GM23338 (cell line): ENCODE measurements at regions not wholly inside any gene's neighbourhood (a gene's known extent, or its start where the extent isn't known, plus 50 kb on each side); places are given as distances from the start of the nearest gene placed in this dataset.

Experiments used
- ATAC-seq: fragments of 200-7000 bp; cut with Tn5 transposase; 3 replicates; pipeline ENCODE4 v1.9.1; 2020
- DNase-seq: peaks from one replicate; pipeline ENCODE4 v3.0.0-alpha.2; 2015; ENCODE audit warnings: low spot score
- H2AFZ ChIP-seq: fragments of 200-600 bp; sonication (generic); 2 replicates; pipeline ENCODE4 v1.8.0; 2016; ENCODE audit warnings: antibody characterized with exemption, mild to moderate bottlenecking, moderate library complexity
- H3F3A ChIP-seq: fragments of 200-600 bp; sonication (generic); replicated peaks from 2 replicates; pipeline ENCODE4 v1.8.0; 2017; ENCODE audit warnings: antibody characterized with exemption, mixed run types, low read depth
- H3K27ac ChIP-seq: fragments of 200-600 bp; sonication (generic); 2 replicates; pipeline ENCODE4 v1.6.1; 2016; ENCODE audit warnings: low read depth
- H3K27me3 ChIP-seq: fragments of 200-600 bp; sonication (generic); 2 replicates; pipeline ENCODE4 v1.8.0; 2016; ENCODE audit warnings: mild to moderate bottlenecking, mixed run types, moderate library complexity; ENCODE audit not compliant: insufficient read depth
- H3K36me3 ChIP-seq: fragments of 200-600 bp; sonication (generic); 2 replicates; pipeline ENCODE4 v1.8.0; 2016; ENCODE audit warnings: mild to moderate bottlenecking; ENCODE audit not compliant: insufficient read depth
- H3K4me1 ChIP-seq: fragments of 200-600 bp; sonication (generic); 2 replicates; pipeline ENCODE4 v1.8.0; 2016; ENCODE audit warnings: mild to moderate bottlenecking, moderate library complexity; ENCODE audit not compliant: insufficient read depth
- H3K4me2 ChIP-seq: fragments of 200-600 bp; sonication (generic); 2 replicates; pipeline ENCODE4 v1.7.1; 2017; ENCODE audit warnings: mixed run types
- H3K4me3 ChIP-seq: fragments of 200-600 bp; sonication (generic); 2 replicates; pipeline ENCODE4 v1.6.1; 2016; ENCODE audit warnings: mixed run types
- H3K79me2 ChIP-seq: fragments of 200-600 bp; sonication (generic); replicated peaks from 2 replicates; pipeline ENCODE4 v1.8.0; 2017; ENCODE audit warnings: mild to moderate bottlenecking; ENCODE audit not compliant: insufficient read depth
- H3K9me2 ChIP-seq: fragments of 200-600 bp; sonication (generic); 2 replicates; pipeline ENCODE4 v1.8.0; 2017; ENCODE audit not compliant: insufficient read depth
- H4K20me1 ChIP-seq: fragments of 200-600 bp; sonication (generic); replicated peaks from 2 replicates; pipeline ENCODE4 v1.8.0; 2017; ENCODE audit warnings: mild to moderate bottlenecking; ENCODE audit not compliant: insufficient read depth
- H3K27ac Mint-ChIP-seq: 2 replicates; pipeline ENCODE4 v1.8.0; 2020; ENCODE audit warnings: inconsistent platforms, mild to moderate bottlenecking, moderate library complexity, mixed read lengths
- H3K27me3 Mint-ChIP-seq: 3 replicates; pipeline ENCODE4 v1.8.0; 2022; ENCODE audit warnings: low read depth, mild to moderate bottlenecking, moderate library complexity, mixed read lengths, inconsistent platforms; ENCODE audit not compliant: insufficient read depth, poor library complexity
- H3K36me3 Mint-ChIP-seq: 3 replicates; pipeline ENCODE4 v1.8.0; 2021; ENCODE audit warnings: low read depth, mild to moderate bottlenecking, inconsistent platforms, moderate library complexity, mixed read lengths
- H3K4me1 Mint-ChIP-seq: 3 replicates; pipeline ENCODE4 v1.8.0; 2020; ENCODE audit warnings: mild to moderate bottlenecking, inconsistent platforms, mixed read lengths
- H3K4me3 Mint-ChIP-seq: 3 replicates; pipeline ENCODE4 v1.8.0; 2021; ENCODE audit warnings: moderate library complexity, mild to moderate bottlenecking, inconsistent platforms, mixed read lengths
- H3K9me3 Mint-ChIP-seq: 3 replicates; pipeline ENCODE4 v1.8.0; 2020; ENCODE audit warnings: moderate library complexity, mild to moderate bottlenecking, inconsistent platforms, mixed read lengths
- CTCF ChIP-seq, 2 experiments: fragments of 200-600 bp in 1 of 2; sonication (generic) in 1 of 2; conservative IDR thresholded peaks; 2 replicates each; pipeline versions ENCODE4 v1.5.1 to v1.6.1; 2016 to 2017; ENCODE audit warnings: antibody characterized with exemption in 2 of 2, low read depth in 2 of 2, mild to moderate bottlenecking in 2 of 2, moderate library complexity in 1 of 2
- ETS1 ChIP-seq: IDR thresholded peaks from 2 replicates; pipeline ENCODE4 v1.6.1; 2016; ENCODE audit warnings: antibody characterized with exemption
- EZH2phosphoT487 ChIP-seq: fragments of 200-600 bp; sonication (generic); IDR thresholded peaks from one replicate; pipeline ENCODE4 v1.8.1; 2018; ENCODE audit warnings: antibody characterized with exemption; ENCODE audit not compliant: unreplicated experiment
- JUNB ChIP-seq: IDR thresholded peaks from one replicate; pipeline ENCODE4 v1.6.1; 2016; ENCODE audit warnings: antibody characterized with exemption; ENCODE audit not compliant: unreplicated experiment
- ZNF331 ChIP-seq: fragments of 250-450 bp; sonication (Bioruptor Pico); IDR thresholded peaks from 2 replicates; pipeline ENCODE4 v1.5.0; 2020; ENCODE audit warnings: low read depth, mild to moderate bottlenecking, moderate library complexity

DNA sequence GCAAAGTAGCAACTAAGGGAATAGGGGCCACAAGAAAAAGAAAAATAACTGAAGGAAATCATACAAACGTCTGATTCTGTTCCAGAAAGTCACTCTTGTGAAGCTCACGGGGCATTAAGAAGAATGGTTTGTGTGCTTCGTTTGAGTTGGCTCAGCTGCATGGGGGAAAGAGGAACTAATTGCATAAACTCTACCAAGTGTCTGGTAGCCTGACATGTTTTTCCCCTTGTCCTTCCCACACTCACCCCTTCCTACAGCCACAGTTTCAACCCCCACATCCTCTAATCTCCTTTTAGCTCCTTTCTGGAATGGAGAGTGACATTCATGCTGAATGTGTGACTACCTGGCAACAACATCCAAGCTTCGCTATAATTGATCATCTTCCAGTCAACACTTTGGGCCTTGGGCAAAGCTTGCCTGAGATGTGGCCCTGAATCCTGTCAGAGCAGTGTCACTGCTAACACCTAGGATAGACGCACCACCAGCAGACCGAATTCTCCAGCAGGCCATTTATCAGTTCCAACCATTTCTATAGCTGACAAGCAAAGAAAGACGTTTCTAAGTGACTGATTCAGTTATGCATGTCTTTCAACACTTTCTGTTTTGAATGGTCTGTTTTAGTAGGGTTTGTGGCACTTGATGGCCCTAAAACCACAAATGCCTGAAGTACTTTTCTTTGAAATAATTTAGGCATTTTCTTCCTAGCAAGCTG, 439.6 kb downstream of the TTLL7 start:
- Histone ChIP-seq H3K4me3 (no peak overlapping the region), H3F3A (no peaks in the 10 kb centered on the region), H4K20me1 (no peaks in the 10 kb centered on the region), H3K27me3 (no peaks in the 10 kb centered on the region), H3K9me2 (0 out of 2 replicates have a peak, but pooled peaks cover 9% of the 10 kb centered on the region), H3K4me1 (peaks cover 12% of the 10 kb centered on the region; the same call in 1 of the 2 replicates), H3K36me3 (no peaks in the 10 kb centered on the region), H2AFZ (0 out of 2 replicates have a peak overlapping the region, but pooled peaks have one; percentile 43), H3K79me2 (no peaks in the 10 kb centered on the region), H3K27ac (no peak overlapping the region), H3K4me2 (no peak overlapping the region)
- Mint-ChIP-seq H3K4me1 (peaks cover 15% of the 10 kb centered on the region), H3K4me3 (no peak overlapping the region), H3K27me3 (no peaks in the 10 kb centered on the region), H3K27ac (no peak overlapping the region), H3K9me3 (no peaks in the 10 kb centered on the region; the same call in 2 of the 3 replicates), H3K36me3 (no peaks in the 10 kb centered on the region; the same call in 2 of the 3 replicates)
- DNase-seq (no peak), ATAC-seq (no peak)
- no peak for TF ChIP-seq JUNB
- TF ChIP-seq ZNF331 (CRISPR knock-in tag) = no peak
- no peak for TF ChIP-seq ETS1
- TF ChIP-seq EZH2phosphoT487 = no peak
- TF ChIP-seq CTCF (conservative IDR thresholded peaks at IDR 0.05; ENCODE audit: low read depth in 2 of 2) = no peak

DNA sequence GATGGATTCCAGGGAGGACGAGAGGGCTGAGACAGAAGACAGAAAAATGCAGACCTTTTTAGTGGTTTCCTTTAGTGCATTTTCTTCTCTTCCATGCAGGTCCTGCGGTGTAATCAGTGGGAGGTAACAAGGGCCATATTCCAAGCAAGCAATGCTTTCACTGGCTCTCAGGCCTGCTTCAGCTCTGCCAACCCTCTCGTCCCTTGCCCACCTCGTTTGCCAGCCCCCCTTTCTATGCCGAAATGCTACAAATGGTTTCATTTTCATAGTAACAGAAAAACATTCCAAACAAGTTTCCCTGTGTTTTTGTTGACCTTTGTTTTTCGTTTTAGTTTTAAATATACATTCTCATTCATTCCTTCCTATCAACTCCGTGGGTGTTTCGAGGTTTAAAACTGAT, 443.1 kb downstream of the TTLL7 start:
- Mint-ChIP-seq H3K4me1 (peaks cover 18% of the 10 kb centered on the region), H3K9me3 (no peaks in the 10 kb centered on the region; the same call in 2 of the 3 replicates), H3K36me3 (no peaks in the 10 kb centered on the region), H3K27ac (no peak overlapping the region), H3K27me3 (no peaks in the 10 kb centered on the region), H3K4me3 (no peak overlapping the region)
- Histone ChIP-seq H3K4me3 (no peak overlapping the region), H3K9me2 (0 out of 2 replicates have a peak, but pooled peaks cover 2% of the 10 kb centered on the region), H3K4me2 (no peak overlapping the region), H3K27ac (no peak overlapping the region), H3K36me3 (no peaks in the 10 kb centered on the region), H3K4me1 (peaks cover 12% of the 10 kb centered on the region; the same call in 1 of the 2 replicates), H3K79me2 (no peaks in the 10 kb centered on the region), H2AFZ (no peak overlapping the region), H3K27me3 (no peaks in the 10 kb centered on the region), H4K20me1 (no peaks in the 10 kb centered on the region), H3F3A (no peaks in the 10 kb centered on the region)
- no peak for TF ChIP-seq ETS1
- no peak; the same call in 2 of the 3 replicates for ATAC-seq
- DNase-seq = peak; percentile 6
